D721Med (cell line): ENCODE measurements at regions not wholly inside any gene's neighbourhood (a gene's known extent, or its start where the extent isn't known, plus 50 kb on each side); places are given as distances from the start of the nearest gene placed in this dataset.

Source experiments
- DNase-seq: peaks from one replicate; pipeline ENCODE4 v3.0.0; 2011; ENCODE audit warnings: low spot score; ENCODE audit not compliant: insufficient read length
- FAIRE-seq: peaks from 2 replicates; lab custom pipeline; 2011; peaks lifted over from hg19 to GRCh38; lab: Jason Lieb, UNC
- TF ChIP-seq, protein P1 (sequence below): IDR thresholded peaks from 2 replicates; pipeline ENCODE4 v1.5.1; 2012; ENCODE audit warnings: mild to moderate bottlenecking, control low read depth; ENCODE audit not compliant: insufficient read depth; ENCODE audit errors: missing control alignments

- FAIRE-seq = no peak
- TF ChIP-seq, protein P1, sequence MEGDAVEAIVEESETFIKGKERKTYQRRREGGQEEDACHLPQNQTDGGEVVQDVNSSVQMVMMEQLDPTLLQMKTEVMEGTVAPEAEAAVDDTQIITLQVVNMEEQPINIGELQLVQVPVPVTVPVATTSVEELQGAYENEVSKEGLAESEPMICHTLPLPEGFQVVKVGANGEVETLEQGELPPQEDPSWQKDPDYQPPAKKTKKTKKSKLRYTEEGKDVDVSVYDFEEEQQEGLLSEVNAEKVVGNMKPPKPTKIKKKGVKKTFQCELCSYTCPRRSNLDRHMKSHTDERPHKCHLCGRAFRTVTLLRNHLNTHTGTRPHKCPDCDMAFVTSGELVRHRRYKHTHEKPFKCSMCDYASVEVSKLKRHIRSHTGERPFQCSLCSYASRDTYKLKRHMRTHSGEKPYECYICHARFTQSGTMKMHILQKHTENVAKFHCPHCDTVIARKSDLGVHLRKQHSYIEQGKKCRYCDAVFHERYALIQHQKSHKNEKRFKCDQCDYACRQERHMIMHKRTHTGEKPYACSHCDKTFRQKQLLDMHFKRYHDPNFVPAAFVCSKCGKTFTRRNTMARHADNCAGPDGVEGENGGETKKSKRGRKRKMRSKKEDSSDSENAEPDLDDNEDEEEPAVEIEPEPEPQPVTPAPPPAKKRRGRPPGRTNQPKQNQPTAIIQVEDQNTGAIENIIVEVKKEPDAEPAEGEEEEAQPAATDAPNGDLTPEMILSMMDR = no peak
- DNase-seq = no peak
Observed at GRCh38 chr13:44035400-44035799, 155.7 kb downstream of the LACC1 start.

- TF ChIP-seq, protein P1 = no peak
- FAIRE-seq (no peak), DNase-seq (no peak)
Observed at GRCh38 chr13:44040070-44040817, 160.5 kb downstream of the LACC1 start.

DNA sequence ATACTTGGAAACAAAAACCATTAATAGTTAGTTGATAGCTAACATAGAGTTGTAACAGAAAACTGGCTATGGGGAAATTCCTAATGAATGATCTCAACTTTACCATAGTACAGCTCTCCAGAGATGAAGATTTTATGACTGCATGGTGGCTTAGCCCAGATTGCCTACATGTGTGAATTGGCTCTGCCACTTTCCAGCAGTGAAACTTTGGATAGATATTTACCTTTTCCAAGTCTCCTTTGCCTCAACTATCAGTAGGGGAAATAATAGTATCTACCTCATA, 161.1 kb downstream of the LACC1 start:
- FAIRE-seq = no peak
- DNase-seq = no peak
- TF ChIP-seq, protein P1 = no peak

- DNase-seq = no peak
- TF ChIP-seq, protein P1 = no peak
- FAIRE-seq = no peak
Observed at GRCh38 chr13:44044547-44045179, 165.0 kb downstream of the LACC1 start.

DNA sequence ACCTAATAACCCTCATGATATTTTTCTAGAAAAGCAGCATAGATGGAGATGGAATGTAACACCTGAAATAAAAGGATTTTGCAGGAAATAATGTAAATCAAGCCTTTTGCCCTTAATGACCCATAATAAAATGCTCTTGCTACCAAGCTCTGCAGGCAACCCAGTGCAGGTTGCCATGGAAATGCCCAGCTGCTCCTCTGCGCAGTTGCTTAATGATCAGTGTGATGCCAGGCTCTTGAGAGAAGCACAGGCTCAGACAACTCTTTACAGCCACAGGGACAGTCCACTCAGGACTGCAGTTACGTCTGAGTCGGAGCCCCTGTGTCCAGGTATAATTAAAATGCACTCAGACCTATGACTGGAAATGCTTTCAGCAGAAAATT, 165.5 kb downstream of the LACC1 start:
- TF ChIP-seq, protein P1 = no peak

GRCh38 chr13:44046428-44046827, 166.7 kb downstream of the LACC1 start:
- DNase-seq = no peak
- no peak for FAIRE-seq
- TF ChIP-seq, protein P1 = no peak

More for the DNA sequence above, 165.5 kb downstream of the LACC1 start:
- DNase-seq (no peak), FAIRE-seq (no peak)

GRCh38 chr13:44048326-44048725, 168.6 kb downstream of the LACC1 start:
- DNase-seq = no peak
- TF ChIP-seq, protein P1 = peak; percentile 15
- no peak for FAIRE-seq
